Neural cell (in vitro differentiated cells): ENCODE measurements at regions not wholly inside any gene's neighbourhood (a gene's known extent, or its start where the extent isn't known, plus 50 kb on each side); places are given as distances from the start of the nearest gene placed in this dataset.

Source experiments
- H2AFZ ChIP-seq: fragments of 200-600, 300-800 bp; sonication (generic), shearing (Covaris generic); 2 replicates; pipeline ENCODE4 v1.6.0; 2014; ENCODE audit warnings: low read depth, mild to moderate bottlenecking, antibody characterized with exemption, low read length, moderate library complexity
- H3F3A ChIP-seq: fragments of 200-600 bp; shearing (Covaris generic); 2 replicates; pipeline ENCODE4 v1.6.1; 2016; ENCODE audit warnings: mild to moderate bottlenecking, moderate library complexity, mixed read lengths, antibody characterized with exemption, low read length; ENCODE audit not compliant: insufficient read depth, poor library complexity, severe bottlenecking
- H3K27ac ChIP-seq: fragments of 200-600, 300-800 bp; sonication (generic), shearing (Covaris generic); 2 replicates; pipeline ENCODE4 v1.5.1; 2014; ENCODE audit warnings: mild to moderate bottlenecking, low read length, moderate library complexity
- H3K27me3 ChIP-seq: fragments of 300-800, 200-600 bp; sonication (generic), shearing (Covaris generic); 2 replicates; pipeline ENCODE4 v1.6.0; 2014; ENCODE audit warnings: mild to moderate bottlenecking, low read depth, low read length, moderate library complexity; ENCODE audit not compliant: insufficient read depth
- H3K36me3 ChIP-seq: fragments of 300-800, 200-600 bp; sonication (generic), shearing (Covaris generic); 2 replicates; pipeline ENCODE4 v1.5.1; 2014; ENCODE audit warnings: mild to moderate bottlenecking, antibody characterized with exemption, low read length, moderate library complexity; ENCODE audit not compliant: insufficient read depth
- H3K4me2 ChIP-seq: fragments of 300-800, 200-600 bp; sonication (generic), shearing (Covaris generic); 2 replicates; pipeline ENCODE4 v1.6.0; 2014; ENCODE audit warnings: mild to moderate bottlenecking, low read length
- H3K4me3 ChIP-seq: fragments of 300-800, 200-600 bp; sonication (generic), shearing (Covaris generic); 2 replicates; pipeline ENCODE4 v1.5.1; 2014; ENCODE audit warnings: mild to moderate bottlenecking, low read length, moderate library complexity
- H3K79me2 ChIP-seq: fragments of 200-600 bp; shearing (Covaris generic); replicated peaks from 2 replicates; pipeline ENCODE4 v1.6.0; 2014; ENCODE audit warnings: mild to moderate bottlenecking, low read length, moderate library complexity; ENCODE audit not compliant: insufficient read depth
- H3K9ac ChIP-seq: fragments of 300-800, 200-600 bp; sonication (generic), shearing (Covaris generic); 2 replicates; pipeline ENCODE4 v1.6.1; 2016; ENCODE audit warnings: mild to moderate bottlenecking, low read length, mixed read lengths
- H3K9me2 ChIP-seq: fragments of 200-600 bp; shearing (Covaris generic); 2 replicates; pipeline ENCODE4 v1.6.1; 2016; ENCODE audit warnings: mild to moderate bottlenecking, low read length, mixed read lengths; ENCODE audit not compliant: insufficient read depth
- H3K9me3 ChIP-seq: fragments of 200-600, 300-800 bp; sonication (generic), shearing (Covaris generic); 2 replicates; pipeline ENCODE4 v1.6.1; 2016; ENCODE audit warnings: mild to moderate bottlenecking, mixed run types, low read length, moderate library complexity, mixed read lengths
- H4K20me1 ChIP-seq: fragments of 200-600 bp; shearing (Covaris generic); 2 replicates; pipeline ENCODE4 v1.6.1; 2016; ENCODE audit warnings: mild to moderate bottlenecking, mixed run types; ENCODE audit not compliant: insufficient read depth
- CTCF ChIP-seq: fragments of 450-650 bp; IDR thresholded peaks from 2 replicates; pipeline ENCODE4 v1.5.1; 2014; ENCODE audit warnings: antibody characterized with exemption, mild to moderate bottlenecking, moderate library complexity; ENCODE audit not compliant: poor library complexity, severe bottlenecking
- EP300 ChIP-seq: fragments of 450-650 bp; conservative IDR thresholded peaks from 2 replicates; pipeline ENCODE4 v1.6.1; 2014; ENCODE audit warnings: antibody characterized with exemption, mild to moderate bottlenecking, moderate library complexity; ENCODE audit not compliant: poor library complexity, severe bottlenecking
- EZH2 ChIP-seq: fragments of 200-600, 300-800 bp; shearing (Covaris generic), sonication (generic); IDR thresholded peaks from 2 replicates; pipeline ENCODE4 v1.6.1; 2014; ENCODE audit warnings: antibody characterized with exemption, low read length, borderline replicate concordance, mild to moderate bottlenecking; ENCODE audit not compliant: insufficient read depth, poor library complexity, severe bottlenecking
- MXI1 ChIP-seq: fragments of 450-650 bp; conservative IDR thresholded peaks from 2 replicates; pipeline ENCODE4 v1.6.1; 2014; ENCODE audit warnings: antibody characterized with exemption, mild to moderate bottlenecking; ENCODE audit not compliant: poor library complexity, severe bottlenecking
- POLR2AphosphoS5 ChIP-seq: IDR thresholded peaks from 2 replicates; pipeline ENCODE4 v1.6.1; 2012
- RAD21 ChIP-seq: fragments of 450-650 bp; conservative IDR thresholded peaks from 2 replicates; pipeline ENCODE4 v1.6.1; 2014; ENCODE audit warnings: antibody characterized with exemption, mild to moderate bottlenecking, moderate library complexity
- REST ChIP-seq: IDR thresholded peaks from 2 replicates; pipeline ENCODE4 v1.6.1; 2012; ENCODE audit warnings: borderline replicate concordance
- SMC3 ChIP-seq: fragments of 450-650 bp; conservative IDR thresholded peaks from 2 replicates; pipeline ENCODE4 v1.6.1; 2014; ENCODE audit warnings: antibody characterized with exemption, mild to moderate bottlenecking, moderate library complexity; ENCODE audit not compliant: poor library complexity
- TAF1 ChIP-seq: IDR thresholded peaks from 2 replicates; pipeline ENCODE4 v1.6.1; 2012; ENCODE audit warnings: low read depth

GRCh38 chr7:28311670-28312069 is 100.6 kb upstream of the CREB5 start:
- TF ChIP-seq TAF1 (no peak), MXI1 (no peak), CTCF (no peak), REST (no peak), POLR2AphosphoS5 (no peak), EZH2 (no peak)

GRCh38 chr7:28312948-28313347 is 99.4 kb upstream of the CREB5 start:
- H3K79me2 ChIP-seq, result no peaks in the 10 kb centered on the region
- no peak overlapping the region for H3K4me2 ChIP-seq
- H3K4me3 ChIP-seq, result no peak overlapping the region
- H3K9ac ChIP-seq, result no peak overlapping the region
- H3K27me3 ChIP-seq, result no peaks in the 10 kb centered on the region
- no peaks in the 10 kb centered on the region for H3K9me3 ChIP-seq
- no peaks in the 10 kb centered on the region for H4K20me1 ChIP-seq
- H3K27ac ChIP-seq, result no peak overlapping the region
- no peak overlapping the region for H2AFZ ChIP-seq
- no peak for TF ChIP-seq TAF1
- TF ChIP-seq RAD21, result no peak
- no peaks in the 10 kb centered on the region for H3K9me2 ChIP-seq
- H3K36me3 ChIP-seq, result no peaks in the 10 kb centered on the region
- H3F3A ChIP-seq, result no peaks in the 10 kb centered on the region

More at GRCh38 chr7:28311670-28312069, 100.6 kb upstream of the CREB5 start:
- H3K27me3 ChIP-seq, result no peaks in the 10 kb centered on the region
- no peaks in the 10 kb centered on the region for H3K9me3 ChIP-seq
- no peaks in the 10 kb centered on the region for H3K79me2 ChIP-seq
- H3K9ac ChIP-seq, result no peak overlapping the region
- no peak overlapping the region for H3K4me3 ChIP-seq
- no peaks in the 10 kb centered on the region for H3F3A ChIP-seq
- no peaks in the 10 kb centered on the region for H4K20me1 ChIP-seq
- no peaks in the 10 kb centered on the region for H3K36me3 ChIP-seq
- H3K27ac ChIP-seq, result no peak overlapping the region
- H3K9me2 ChIP-seq, result no peaks in the 10 kb centered on the region
- H3K4me2 ChIP-seq, result no peak overlapping the region
- no peak overlapping the region for H2AFZ ChIP-seq

- H4K20me1 ChIP-seq, result no peaks in the 10 kb centered on the region
- no peak overlapping the region for H3K4me2 ChIP-seq
- H3K36me3 ChIP-seq, result no peaks in the 10 kb centered on the region
- H3K9me2 ChIP-seq, result no peaks in the 10 kb centered on the region
- no peak overlapping the region for H3K27ac ChIP-seq
- H2AFZ ChIP-seq, result no peak overlapping the region
- H3K4me3 ChIP-seq, result no peak overlapping the region
- no peaks in the 10 kb centered on the region for H3K27me3 ChIP-seq
- TF ChIP-seq EP300 (no peak), SMC3 (no peak), CTCF (no peak), TAF1 (no peak), REST (no peak), POLR2AphosphoS5 (no peak), RAD21 (no peak), MXI1 (no peak), EZH2 (no peak)
- H3K79me2 ChIP-seq, result no peaks in the 10 kb centered on the region
- no peak overlapping the region for H3K9ac ChIP-seq
- no peaks in the 10 kb centered on the region for H3F3A ChIP-seq
- H3K9me3 ChIP-seq, result no peaks in the 10 kb centered on the region
Measured at GRCh38 chr7:28314841-28315240, 97.5 kb upstream of the CREB5 start.
